AG08396 (cell line): ENCODE measurements at regions not wholly inside any gene's neighbourhood (a gene's known extent, or its start where the extent isn't known, plus 50 kb on each side); places are given as distances from the start of the nearest gene placed in this dataset.

Experiments used
- DNase-seq: peaks from one replicate; pipeline ENCODE4 v3.0.0; 2012; ENCODE audit warnings: low spot score, mixed read lengths

DNA sequence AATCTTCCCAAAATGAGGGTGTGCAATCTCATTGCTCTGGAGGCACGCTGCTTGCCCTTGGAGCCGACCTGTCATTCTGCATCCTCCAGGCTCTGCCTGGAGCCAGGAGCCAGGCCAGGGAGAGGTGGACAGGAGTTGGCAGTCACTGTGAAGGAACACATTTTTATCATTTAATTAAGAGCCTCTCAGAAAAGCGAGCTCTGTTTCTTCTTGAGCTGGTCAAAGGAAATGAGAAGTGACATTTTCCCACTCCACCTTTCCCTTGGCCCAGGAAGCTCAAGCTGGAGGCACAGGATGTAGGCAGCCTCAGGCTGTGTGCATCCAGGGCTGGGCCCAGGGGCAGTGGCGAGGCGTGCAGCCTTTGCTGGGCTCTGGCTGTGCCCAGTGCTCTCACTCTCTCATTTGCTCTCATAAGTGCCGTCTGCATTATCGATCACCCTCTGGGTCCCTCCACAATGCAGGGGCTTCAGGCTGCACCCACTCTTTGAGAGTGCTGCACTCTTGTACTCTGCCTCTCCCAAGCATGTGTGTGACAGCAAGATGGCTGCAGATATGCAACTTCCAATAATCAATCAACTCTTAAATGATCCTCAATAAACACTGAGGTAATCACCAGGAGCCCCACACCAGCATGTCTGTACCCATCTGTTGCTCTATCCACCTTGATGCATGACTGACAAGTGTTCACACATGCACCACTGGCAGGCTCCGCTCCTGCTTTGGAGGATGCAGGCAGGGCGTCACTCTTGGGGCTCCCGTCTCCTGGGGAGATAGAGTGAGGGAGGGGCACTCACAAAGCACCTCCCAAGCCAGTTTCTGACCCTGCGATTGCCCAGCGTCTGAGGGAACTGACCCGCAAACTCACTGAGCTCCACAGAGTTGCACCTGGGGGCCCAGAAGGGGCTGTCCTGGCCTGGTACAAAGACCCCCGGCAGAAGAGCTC is 171.4 kb downstream of the ZNF248 start:
- DNase-seq, result no peak

DNA sequence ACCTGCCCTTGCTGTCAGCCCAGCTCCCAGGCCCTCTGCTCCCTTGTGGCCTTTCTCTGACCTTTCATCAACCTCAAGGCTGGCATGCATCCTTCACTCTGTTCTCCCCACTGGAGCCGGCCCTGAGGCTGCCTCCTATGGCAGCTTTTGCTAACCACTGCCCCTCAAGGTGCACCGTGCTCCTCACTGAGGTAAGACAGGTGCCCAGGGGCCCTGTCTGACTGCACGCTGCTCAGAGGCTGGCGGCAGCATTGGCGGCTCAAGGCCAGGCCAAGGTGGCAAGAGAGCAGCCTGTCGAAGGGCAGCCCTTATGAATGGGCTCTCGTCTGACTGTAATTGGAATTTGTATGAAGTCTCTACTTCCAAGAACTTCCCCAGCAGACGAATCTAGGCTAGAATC is 172.6 kb downstream of the ZNF248 start:
- DNase-seq, result no peak

DNA sequence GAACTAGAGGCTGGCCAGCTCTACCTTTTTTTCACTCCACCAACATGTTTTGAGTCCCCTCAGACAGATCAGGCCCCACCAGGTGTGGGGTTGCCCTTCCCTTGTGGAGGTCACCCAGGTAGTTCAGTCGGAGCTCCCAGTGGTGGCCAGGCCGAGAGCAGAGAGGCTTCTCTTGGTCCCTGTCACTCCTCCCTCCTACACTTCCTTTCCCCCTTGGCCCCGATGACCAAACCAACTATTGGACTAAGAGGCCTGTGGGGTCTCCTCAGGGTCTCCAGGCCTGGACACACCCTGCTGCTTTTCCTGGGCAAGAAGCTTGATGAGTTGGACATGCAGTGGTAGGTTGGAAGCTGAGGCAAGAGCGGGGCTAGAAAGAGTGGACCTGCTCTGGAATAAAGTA is 174.8 kb downstream of the ZNF248 start:
- DNase-seq, result no peak

DNA sequence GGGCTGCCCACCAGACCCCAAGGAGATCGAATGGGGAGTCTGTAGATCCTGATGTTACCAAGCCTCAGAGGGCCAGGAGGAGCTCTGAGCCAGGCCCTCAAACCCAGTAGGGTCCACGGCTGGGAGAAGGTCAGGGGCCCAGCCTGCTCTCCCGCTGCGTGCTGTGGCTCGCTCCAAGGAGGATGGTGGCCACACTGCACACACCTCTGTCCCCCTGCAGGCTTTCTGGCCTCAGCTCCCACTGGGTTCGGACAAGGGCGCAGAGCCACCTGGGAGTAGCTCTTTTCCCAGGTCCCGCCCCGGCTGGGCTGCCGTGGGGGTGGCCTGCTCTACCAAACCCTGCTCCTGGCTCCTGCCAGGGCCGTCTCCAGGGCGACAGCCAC is 175.8 kb downstream of the ZNF248 start:
- no peak for DNase-seq

DNA sequence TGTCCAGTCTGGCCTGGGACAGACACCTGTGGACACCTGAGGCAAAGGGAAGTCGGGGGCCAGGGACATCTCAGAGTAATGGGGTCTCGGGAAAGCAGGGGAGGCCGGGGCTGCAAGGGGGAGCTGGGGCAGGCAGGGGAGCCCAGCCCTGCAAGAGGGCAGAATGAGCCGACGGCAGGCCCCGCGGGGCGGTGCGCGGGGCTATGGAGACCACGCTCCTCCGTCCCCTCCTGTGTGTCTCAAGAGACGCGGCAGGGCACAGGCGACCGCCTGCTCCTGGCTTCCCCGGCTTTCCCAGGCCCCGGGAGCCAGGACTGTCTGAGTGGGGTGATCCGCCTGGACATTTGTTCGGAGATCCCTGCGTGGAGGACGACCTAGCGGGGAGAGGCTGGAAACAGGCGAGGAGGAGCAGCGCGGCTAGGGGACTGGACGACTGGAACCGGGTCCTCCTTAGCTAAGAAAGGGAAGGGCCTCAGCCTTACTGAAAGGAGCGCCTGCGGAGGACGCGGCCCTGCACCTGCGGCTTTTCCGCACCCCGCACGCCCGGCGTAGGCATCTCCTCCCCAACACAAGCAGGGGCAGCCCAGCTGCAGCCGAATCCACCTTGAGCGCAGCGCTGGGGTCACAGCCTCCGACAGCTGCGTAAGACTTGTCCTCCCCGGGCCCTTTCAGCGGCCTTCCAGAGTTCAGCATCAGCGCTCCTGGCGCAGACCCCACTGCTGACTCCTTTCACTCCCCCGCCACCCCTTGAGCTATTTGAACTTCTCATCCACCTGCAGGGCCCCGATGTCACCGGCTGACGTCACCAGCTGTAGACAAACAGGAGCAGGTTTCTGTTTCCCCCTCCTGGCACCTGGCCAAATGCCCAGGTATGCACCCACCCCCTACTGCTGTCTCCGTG is 176.4 kb downstream of the ZNF248 start:
- no peak for DNase-seq

DNA sequence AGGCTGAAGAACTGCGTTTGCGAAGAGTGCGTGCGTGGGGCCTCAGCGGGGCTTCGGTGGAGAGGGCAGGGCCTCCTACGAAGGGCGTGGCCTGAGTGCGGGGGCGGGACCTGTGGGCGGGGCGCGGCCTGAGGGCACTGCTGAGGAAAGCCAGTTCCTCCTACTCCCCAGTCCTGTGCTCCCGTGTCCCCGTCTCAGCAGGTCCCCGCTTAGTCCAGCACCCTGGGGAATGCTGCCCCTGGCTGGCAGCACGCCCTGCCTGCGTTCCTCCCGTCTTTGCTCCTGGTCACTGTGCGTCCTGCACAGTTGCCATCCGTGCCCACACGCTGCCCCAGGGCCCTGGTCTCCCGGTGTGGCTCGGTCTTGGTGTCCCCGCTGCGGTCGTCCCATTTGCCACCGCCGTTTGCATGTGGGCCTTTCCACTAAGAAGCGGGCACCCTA is 177.1 kb downstream of the ZNF248 start:
- DNase-seq, result no peak

DNA sequence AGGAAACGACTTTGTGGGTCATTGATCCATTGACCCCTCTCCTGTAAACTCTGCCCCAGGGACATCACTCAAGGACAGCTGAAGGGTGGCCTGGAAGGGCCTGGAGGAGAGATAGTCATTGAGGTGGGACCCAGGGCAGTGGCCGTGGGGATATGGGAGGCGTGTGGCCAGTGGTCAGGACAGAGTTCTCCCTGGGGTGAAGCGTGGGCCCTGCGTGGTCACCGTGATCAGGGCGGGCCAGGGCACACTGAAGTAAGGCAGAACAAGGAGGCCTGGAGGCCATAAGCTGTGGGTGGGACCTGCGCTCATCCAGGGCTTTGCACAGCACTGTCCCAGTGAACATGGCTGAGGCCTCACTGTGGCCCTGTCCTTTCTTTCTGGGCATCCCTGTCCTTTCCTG is 177.9 kb downstream of the ZNF248 start:
- DNase-seq, result no peak

DNA sequence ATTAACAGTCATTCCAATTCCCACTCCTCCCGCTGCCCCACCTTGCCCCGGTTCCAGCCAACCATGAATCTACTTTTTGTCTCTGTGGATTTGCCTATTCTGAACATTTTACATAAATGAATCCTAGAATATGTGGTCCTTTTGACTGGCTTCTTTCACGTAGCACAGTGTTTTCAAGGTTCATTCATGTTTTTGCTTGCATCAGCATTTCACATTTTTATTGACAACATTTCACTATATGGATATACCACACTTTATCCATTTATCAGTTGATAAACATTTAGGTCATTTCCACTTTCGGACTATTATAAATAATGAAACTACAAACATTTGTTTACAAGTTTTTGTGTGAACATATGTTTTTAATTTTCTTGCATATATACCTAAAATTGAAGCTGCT is 182.0 kb downstream of the ZNF248 start:
- no peak for DNase-seq

DNA sequence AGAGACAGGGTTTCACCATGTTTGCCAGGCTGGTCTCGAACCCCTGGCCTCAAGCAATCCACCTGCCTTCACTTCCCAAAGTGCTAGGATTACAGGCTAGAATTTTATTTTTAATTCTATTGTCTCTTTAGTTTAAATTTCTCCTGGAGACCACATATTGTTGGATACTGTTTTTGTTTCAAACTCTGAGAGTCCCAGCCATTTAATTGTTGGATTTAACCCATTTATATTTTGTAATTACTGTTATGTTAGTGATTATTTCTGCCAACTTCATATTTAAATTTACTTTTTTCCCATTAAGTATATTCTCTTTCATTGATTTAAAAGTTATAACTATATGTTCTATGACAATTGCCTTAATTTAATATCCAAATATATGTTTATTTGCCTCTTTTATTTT is 185.6 kb downstream of the ZNF248 start:
- DNase-seq, result no peak

DNA sequence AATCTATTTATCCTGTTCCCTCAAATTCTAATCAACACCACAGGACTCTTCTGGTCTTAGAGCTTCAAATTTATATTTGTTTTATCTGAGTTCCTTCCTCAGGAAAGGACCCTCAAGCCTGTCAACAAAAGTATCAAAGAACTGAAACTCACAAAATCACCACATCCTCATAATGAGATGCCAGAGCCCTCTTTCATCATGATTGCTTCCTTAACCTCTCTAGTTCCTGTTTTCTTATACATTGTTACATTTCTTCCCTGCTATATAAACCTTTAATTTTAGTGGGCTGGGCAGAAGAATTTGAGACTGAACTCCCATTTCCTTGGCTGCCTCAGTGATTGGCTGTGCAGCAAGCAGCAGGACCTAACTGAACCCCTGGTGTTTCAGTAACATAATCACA is 189.7 kb downstream of the ZNF248 start:
- DNase-seq, result no peak

DNA sequence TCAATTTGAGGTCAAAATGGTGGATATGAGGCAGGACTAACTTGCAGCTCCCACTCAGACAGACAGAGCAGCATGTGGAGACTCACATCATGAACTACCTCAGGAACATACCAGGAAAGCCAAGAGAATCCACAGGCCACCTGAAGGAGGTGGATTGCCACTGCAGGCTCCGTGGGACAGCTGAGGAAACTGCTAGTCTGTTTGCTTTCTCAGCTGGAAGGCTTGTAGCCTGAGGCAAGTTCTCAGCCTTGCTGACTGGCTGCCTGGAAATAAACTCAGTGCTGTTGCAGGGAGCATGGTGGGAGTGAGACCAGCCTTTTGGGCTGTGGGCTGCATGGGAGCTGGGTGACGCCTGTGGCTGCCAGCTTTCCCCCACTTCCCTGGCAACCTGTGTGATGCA is 202.9 kb downstream of the ZNF248 start:
- no peak for DNase-seq

DNA sequence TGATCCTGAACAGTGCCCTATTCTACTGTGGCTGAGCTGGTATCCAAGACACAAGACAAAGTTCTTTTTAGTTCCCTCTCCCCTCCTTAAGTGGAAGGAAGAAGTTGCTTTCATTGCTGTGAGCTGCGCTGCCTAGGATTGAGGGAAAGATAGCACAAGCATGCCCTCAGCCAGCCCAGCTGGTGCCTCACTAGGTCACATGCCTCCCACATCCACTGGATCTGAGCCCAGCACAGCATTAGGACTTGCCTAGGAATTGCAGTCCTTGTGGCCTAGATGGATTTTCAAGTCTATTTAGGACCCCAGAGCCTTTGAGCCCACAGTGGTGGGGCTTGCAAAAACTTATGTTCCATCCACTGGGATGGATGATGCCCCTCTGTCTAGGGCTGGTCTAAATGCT is 214.2 kb downstream of the ZNF248 start:
- no peak for DNase-seq

DNA sequence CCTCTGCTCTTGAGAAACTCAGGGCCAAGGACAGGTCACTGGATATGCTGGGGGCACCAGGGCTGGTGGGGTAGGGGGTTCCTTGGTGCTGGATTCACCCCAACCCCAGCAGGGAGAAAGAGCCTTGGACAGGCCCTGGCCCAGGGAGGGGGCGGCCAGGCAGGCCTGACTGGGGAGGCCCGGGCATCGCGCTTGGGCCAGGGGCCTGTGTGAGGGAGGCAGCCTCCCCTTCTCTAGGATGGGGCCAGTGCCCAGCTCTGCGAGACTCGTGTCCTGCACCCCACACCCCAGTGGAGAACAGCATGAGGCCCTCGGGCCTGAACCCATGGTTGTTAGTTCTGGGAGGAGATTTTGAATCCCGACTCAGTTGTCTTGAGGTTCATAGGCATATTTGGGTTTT is 217.1 kb downstream of the ZNF248 start:
- DNase-seq, result no peak

DNA sequence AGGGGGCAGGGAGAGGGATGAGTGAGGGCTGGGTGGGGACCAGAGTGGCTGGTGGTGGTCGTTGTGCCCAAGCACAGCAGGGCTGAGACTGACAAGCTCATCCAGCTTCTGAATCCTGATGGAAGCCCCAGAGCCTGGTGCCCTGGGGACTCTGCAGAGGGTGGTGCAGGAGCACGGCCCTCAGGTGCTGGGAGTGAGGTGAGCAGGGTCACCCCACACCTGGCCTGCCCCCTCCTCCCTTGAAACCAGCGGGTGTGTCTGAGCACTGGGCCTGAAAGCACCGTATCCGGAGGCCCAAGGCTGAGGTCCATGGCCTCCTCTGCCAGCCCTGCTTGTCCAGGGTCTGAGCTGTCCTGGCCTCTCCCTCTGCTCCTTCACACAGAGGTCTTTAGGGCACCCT is 218.2 kb downstream of the ZNF248 start:
- DNase-seq, result no peak

DNA sequence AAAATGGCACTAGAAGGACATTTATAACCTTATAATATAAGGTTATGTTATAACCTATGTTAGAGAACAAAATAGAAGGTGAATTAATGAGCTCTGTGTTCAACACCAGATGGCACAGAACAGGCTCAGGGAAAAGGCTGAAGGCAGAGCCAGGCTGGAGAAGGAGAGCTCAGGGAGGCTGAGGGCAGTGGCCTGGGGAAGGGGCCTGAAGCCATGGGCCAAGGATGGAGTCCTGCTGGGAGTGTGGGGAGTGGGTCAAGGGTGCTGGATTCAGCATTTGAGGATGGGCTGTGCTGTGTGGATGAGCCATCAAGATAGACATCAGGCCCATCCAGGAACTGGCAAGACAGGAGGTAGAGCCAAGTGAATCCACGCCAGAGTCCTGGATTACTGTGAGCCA is 218.8 kb downstream of the ZNF248 start:
- no peak for DNase-seq

DNA sequence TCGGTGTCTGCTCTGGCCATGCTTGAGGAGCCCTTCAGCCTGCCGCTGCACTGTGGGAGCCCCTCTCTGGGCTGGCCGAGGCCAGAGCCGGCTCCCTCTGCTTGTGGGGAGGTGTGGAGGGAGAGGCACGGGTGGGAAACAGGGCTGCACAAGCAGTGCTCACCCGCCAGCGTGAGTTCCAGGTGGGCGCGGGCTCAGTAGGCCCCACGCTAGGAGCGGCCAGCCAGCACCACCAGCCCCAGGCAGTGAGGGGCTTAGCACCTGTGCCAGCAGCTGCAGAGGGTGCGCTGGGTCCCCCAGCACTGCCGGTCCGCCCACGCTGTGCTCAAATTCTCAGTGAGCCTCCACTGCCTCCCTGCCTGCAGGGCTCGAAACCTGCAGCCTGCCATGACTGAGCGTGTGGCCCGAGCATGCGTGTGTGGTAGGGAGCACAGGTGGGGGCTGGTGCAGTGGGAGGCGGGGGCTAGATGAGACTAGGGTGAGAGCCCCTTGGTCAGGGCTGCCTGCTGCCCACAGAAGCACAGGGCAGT is 223.0 kb downstream of the ZNF248 start:
- DNase-seq, result no peak

DNA sequence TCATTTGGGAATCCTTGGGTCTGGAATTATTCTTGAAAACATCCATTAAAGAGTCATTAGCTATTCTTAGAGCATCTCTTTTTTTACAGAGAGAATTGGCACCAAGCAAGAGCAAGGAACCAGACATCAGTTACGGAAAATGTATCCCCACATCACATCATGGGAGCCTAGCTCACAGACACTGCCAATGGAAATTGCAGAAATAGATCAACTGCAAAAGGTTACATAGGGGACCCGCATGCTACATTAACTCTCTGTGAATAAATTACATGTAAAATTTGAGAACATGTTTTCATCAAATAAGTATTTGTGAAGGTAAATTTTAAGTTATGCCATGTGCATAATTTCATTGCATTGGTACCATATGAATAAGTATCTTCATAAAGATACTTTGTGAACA is 224.8 kb downstream of the ZNF248 start:
- DNase-seq, result no peak

DNA sequence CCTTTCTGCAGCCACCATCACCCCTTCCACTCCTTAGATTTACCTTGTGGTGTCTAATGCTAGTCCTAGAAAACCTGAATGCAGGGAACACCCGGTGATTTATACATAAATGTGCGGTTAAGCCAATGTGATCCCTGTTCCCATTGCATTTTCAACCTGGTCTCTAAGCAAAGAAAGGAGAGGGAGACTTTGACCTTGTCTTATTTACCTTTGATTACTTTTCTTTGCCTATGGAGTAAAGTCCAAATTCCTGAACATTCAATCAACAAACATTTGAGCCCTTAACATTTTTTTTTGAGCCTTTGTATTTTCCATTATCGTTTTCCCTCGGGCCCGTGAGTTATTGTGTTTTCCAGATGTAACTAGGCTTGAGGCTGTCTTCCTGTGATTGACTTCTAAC is 233.9 kb downstream of the ZNF248 start:
- no peak for DNase-seq

DNA sequence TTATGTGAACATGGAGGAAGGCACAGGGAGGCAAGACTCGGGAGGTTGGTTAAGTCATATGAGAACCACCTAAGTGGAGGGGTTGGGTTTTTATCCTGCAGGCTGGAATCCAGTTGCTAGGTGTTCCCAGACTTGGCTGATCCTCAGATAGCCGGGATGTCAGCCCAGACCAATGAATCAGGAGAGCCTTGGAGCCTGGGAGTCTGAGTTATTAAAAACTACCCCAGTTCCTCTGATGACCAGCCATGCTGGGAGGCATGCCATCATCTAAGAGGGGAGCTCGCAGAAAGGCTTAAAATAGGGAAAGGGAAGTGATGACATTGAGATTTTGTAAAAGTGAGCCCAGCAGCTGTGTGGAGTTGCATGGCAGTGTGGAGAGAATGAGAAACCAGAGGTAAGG is 238.1 kb downstream of the ZNF248 start:
- DNase-seq, result no peak

DNA sequence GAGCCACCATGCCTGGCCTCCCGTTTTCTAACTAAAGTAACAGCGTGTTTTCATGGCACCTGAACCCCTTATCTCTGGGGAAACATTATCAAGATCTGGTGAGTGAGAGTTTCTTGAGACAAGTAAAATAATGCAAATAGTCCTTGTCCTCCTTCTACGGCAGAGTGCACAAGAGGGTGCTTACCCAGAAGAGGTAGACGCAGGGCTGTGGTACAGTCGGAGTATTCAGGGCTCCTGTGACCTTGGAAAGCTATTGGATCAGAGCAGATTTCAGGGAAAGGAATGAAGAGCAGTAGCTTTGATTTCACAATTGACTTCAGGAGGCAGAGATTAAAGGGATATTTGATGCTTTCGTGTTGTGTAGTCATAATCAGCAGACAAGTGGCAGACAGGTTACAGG is 269.1 kb downstream of the ZNF248 start:
- no peak for DNase-seq

DNA sequence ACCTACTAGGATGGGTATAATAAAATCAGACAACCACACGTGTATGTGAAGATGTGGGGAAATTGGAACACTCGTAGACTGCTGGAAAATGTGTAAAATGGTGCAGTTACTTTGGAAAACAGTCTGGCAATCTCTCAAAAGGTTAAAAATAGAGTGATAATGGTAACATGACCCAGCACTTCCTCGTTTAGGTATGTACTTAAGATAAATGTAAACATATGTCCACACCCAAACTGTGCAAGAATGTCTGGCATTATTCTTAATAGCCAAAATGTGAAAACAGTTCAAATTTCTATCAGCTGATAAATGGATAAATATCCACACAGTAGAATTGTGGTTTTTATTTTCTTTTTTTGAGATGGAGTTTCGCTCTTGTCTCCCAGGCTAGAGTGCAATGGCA is 272.8 kb downstream of the ZNF248 start:
- DNase-seq, result no peak

DNA sequence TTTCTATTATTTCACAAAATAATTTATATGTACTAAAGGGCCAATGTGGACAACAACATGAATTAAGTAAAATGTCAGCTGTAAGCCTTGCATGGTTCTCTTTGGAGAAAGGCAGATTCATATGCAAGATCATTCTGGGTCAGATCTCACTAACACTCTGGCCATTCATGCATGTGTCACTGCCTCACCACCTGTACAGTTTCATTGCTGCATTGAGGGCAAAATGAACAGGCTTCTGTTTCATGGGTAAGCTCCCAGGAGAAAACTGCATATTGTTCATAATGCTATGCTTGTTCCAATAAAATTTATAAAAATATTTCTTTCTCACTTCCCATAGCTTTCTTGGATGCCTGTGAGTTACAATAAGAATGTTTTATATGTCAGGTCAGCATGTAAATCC is 275.2 kb downstream of the ZNF248 start:
- no peak for DNase-seq

DNA sequence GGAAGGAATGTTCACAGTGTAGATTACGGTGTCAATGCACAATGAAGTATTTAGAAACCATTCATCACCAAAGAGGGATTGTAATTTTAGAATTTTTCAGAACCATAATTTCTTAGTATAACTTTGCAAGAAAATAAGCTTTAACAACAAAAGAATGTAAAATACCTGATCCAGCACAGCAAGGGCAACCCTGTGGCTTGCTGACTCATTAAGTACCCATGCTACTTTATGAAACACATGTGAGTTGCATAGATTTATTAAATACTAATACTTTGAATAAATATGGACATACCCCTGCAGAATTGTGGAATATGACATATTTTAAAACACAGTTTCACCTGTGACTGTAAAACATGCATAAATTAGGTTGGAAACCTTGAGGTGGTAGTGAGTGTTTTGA is 281.3 kb downstream of the ZNF248 start:
- no peak for DNase-seq
